H1 (cell line): ENCODE measurements at regions not wholly inside any gene's neighbourhood (a gene's known extent, or its start where the extent isn't known, plus 50 kb on each side); places are given as distances from the start of the nearest gene placed in this dataset.

ENCODE experiments used
- CTCF ChIA-PET: fragments of 300-600 bp; sonication (Branson Sonifier 250); formaldehyde crosslinking; loops from one replicate; lab custom pipeline; 2021; ENCODE audit not compliant: partially characterized antibody; lab: Charles Lee
- POLR2A ChIA-PET: fragments of 300-600 bp; sonication (Branson Sonifier 250); formaldehyde crosslinking; loops from one replicate; lab custom pipeline; 2021; ENCODE audit warnings: inconsistent platforms; ENCODE audit not compliant: partially characterized antibody; lab: Charles Lee
- DNase-seq, 2 experiments: peaks; one replicate each; pipeline versions ENCODE4 v3.0.0 to v3.0.0-alpha.2; 2010 to 2022; ENCODE audit warnings: low spot score in 2 of 2, low read depth in 1 of 2, mixed read lengths in 1 of 2
- FAIRE-seq: peaks from 2 replicates; lab custom pipeline; 2011; peaks lifted over from hg19 to GRCh38; lab: Jason Lieb, UNC
- H2AFZ ChIP-seq: 2 replicates; pipeline ENCODE4 v1.8.1; 2012; ENCODE audit warnings: low read length, inconsistent platforms
- H2AK5ac ChIP-seq: 2 replicates; pipeline ENCODE4 v1.6.1; 2013; ENCODE audit warnings: low read depth, low read length
- H2BK120ac ChIP-seq: replicated peaks from 2 replicates; pipeline ENCODE3; 2013; ENCODE audit warnings: low read depth, low read length, inconsistent platforms
- H2BK12ac ChIP-seq: 2 replicates; pipeline ENCODE4 v1.6.1; 2013; ENCODE audit warnings: low read depth, low read length
- H2BK15ac ChIP-seq: 2 replicates; pipeline ENCODE4 v1.6.1; 2013; ENCODE audit warnings: low read length
- H2BK20ac ChIP-seq: 2 replicates; pipeline ENCODE4 v1.6.1; 2013; ENCODE audit warnings: low read length
- H2BK5ac ChIP-seq: 2 replicates; pipeline ENCODE4 v1.6.1; 2013; ENCODE audit warnings: low read depth, low read length
- H3K14ac ChIP-seq: 2 replicates; pipeline ENCODE4 v1.6.1; 2013; ENCODE audit warnings: inconsistent platforms; ENCODE audit not compliant: insufficient read length
- H3K18ac ChIP-seq: 2 replicates; pipeline ENCODE4 v1.6.1; 2013; ENCODE audit warnings: low read length; ENCODE audit errors: extremely low read depth
- H3K23ac ChIP-seq: 2 replicates; pipeline ENCODE4 v1.6.1; 2013; ENCODE audit warnings: inconsistent platforms; ENCODE audit not compliant: insufficient read length
- H3K23me2 ChIP-seq: 2 replicates; pipeline ENCODE4 v1.6.1; 2013; ENCODE audit warnings: low read depth, low read length
- H3K27ac ChIP-seq: 2 replicates; pipeline ENCODE4 v1.6.1; 2011; ENCODE audit warnings: low read depth, low read length, inconsistent platforms
- H3K27me3 ChIP-seq, 4 experiments: replicated peaks in 1 of 4; 1 replicate in 1 of 4; 2 replicates in 3 of 4; pipeline versions ENCODE4 v1.6.1 to v1.8.1; 2011 to 2013; ENCODE audit warnings: low read length in 3 of 4, mild to moderate bottlenecking in 3 of 4, inconsistent platforms in 2 of 4, mixed read lengths in 2 of 4, moderate library complexity in 1 of 4; ENCODE audit not compliant: control insufficient read depth in 3 of 4, insufficient read depth in 3 of 4; ENCODE audit errors: extremely low read depth in 1 of 4
- H3K36me3 ChIP-seq, 4 experiments: 2 replicates each; pipeline versions ENCODE4 v1.6.1 to v1.8.1; 2011 to 2013; ENCODE audit warnings: mild to moderate bottlenecking in 4 of 4, low read length in 3 of 4, moderate library complexity in 2 of 4, control low read depth in 1 of 4, inconsistent platforms in 1 of 4; ENCODE audit not compliant: insufficient read depth in 4 of 4, control insufficient read depth in 2 of 4
- H3K4ac ChIP-seq: replicated peaks from 2 replicates; pipeline ENCODE3; 2013; ENCODE audit warnings: low read length, low read depth, mixed read lengths, inconsistent platforms; ENCODE audit not compliant: insufficient read length
- H3K4me1 ChIP-seq, 4 experiments: replicated peaks in 1 of 4; 1 replicate in 1 of 4; 2 replicates in 3 of 4; pipeline versions ENCODE4 v1.6.1 to v1.8.1; 2011 to 2013; ENCODE audit warnings: low read length in 3 of 4, inconsistent platforms in 2 of 4, mixed read lengths in 1 of 4; ENCODE audit not compliant: insufficient read depth in 4 of 4, control insufficient read depth in 3 of 4
- H3K4me2 ChIP-seq, 2 experiments: 2 replicates each; pipeline versions ENCODE4 v1.6.1 to v1.8.1; 2011 to 2013; ENCODE audit warnings: low read depth in 2 of 2, low read length in 2 of 2, control low read depth in 1 of 2, inconsistent platforms in 1 of 2, mild to moderate bottlenecking in 1 of 2; ENCODE audit not compliant: insufficient read depth in 1 of 2
- H3K4me3 ChIP-seq, 4 experiments: fragments of 200-600, 300-600 bp in 1 of 4; sonication (generic), shearing (Covaris generic), sonication (Bioruptor Twin) in 1 of 4; 2 replicates each; pipeline versions ENCODE4 v1.5.1 to v1.8.1; 2011 to 2016; ENCODE audit warnings: low read length in 4 of 4, low read depth in 3 of 4, control low read depth in 2 of 4, inconsistent platforms in 2 of 4, mild to moderate bottlenecking in 2 of 4, mixed read lengths in 1 of 4, moderate library complexity in 1 of 4; ENCODE audit not compliant: insufficient read depth in 2 of 4; ENCODE audit errors: extremely low read depth in 1 of 4
- H3K56ac ChIP-seq: replicated peaks from 2 replicates; pipeline ENCODE3; 2013; ENCODE audit warnings: low read depth, mild to moderate bottlenecking, mixed read lengths, low read length, inconsistent platforms; ENCODE audit not compliant: insufficient read length
- H3K79me1 ChIP-seq: 2 replicates; pipeline ENCODE4 v1.6.1; 2013; ENCODE audit warnings: low read depth, low read length, control low read depth
- H3K79me2 ChIP-seq, 2 experiments: 2 replicates each; pipeline versions ENCODE4 v1.6.1 to v1.8.1; 2012 to 2013; ENCODE audit warnings: low read length in 2 of 2, mild to moderate bottlenecking in 2 of 2, inconsistent platforms in 1 of 2; ENCODE audit not compliant: insufficient read depth in 2 of 2, control insufficient read depth in 1 of 2
- H3K9ac ChIP-seq, 4 experiments: replicated peaks in 1 of 4; 1 replicate in 1 of 4; 2 replicates in 3 of 4; pipeline versions ENCODE4 v1.6.1 to v1.8.1; 2011 to 2013; ENCODE audit warnings: low read depth in 3 of 4, low read length in 3 of 4, control low read depth in 2 of 4, mild to moderate bottlenecking in 2 of 4, moderate library complexity in 2 of 4, inconsistent platforms in 1 of 4; ENCODE audit errors: extremely low read depth in 1 of 4
- H3K9me3 ChIP-seq, 2 experiments: 2 replicates each; pipeline versions ENCODE4 v1.6.1 to v1.8.1; 2012 to 2013; ENCODE audit warnings: mild to moderate bottlenecking in 2 of 2, moderate library complexity in 2 of 2, control low read depth in 1 of 2, inconsistent platforms in 1 of 2, low read depth in 1 of 2, low read length in 1 of 2, mixed read lengths in 1 of 2; ENCODE audit not compliant: insufficient read depth in 2 of 2
- H4K20me1 ChIP-seq, 2 experiments: replicated peaks in 1 of 2; 2 replicates each; pipeline versions ENCODE3 to v1.8.1; 2011 to 2013; ENCODE audit warnings: inconsistent platforms in 2 of 2, low read length in 2 of 2, mild to moderate bottlenecking in 1 of 2; ENCODE audit not compliant: insufficient read depth in 2 of 2, control insufficient read depth in 1 of 2
- H4K5ac ChIP-seq: 2 replicates; pipeline ENCODE4 v1.6.1; 2013; ENCODE audit warnings: low read length, low read depth, mixed read lengths, inconsistent platforms; ENCODE audit not compliant: insufficient read length
- H4K8ac ChIP-seq: 2 replicates; pipeline ENCODE4 v1.8.0; 2013; ENCODE audit warnings: mild to moderate bottlenecking, moderate library complexity, low read length, inconsistent platforms; ENCODE audit not compliant: insufficient read depth; ENCODE audit errors: extremely low read depth
- H4K91ac ChIP-seq: replicated peaks from 2 replicates; pipeline ENCODE3; 2013; ENCODE audit warnings: low read length, mixed read lengths, inconsistent platforms; ENCODE audit not compliant: insufficient read length
- CHD2 ChIP-seq: IDR thresholded peaks from 2 replicates; pipeline ENCODE4 v1.6.1; 2012; ENCODE audit warnings: low read length, improper control_type of control experiment
- EGR1 ChIP-seq: IDR thresholded peaks from 2 replicates; pipeline ENCODE4 v1.6.1; 2011; ENCODE audit warnings: low read depth, low read length, borderline replicate concordance
- JUND ChIP-seq: IDR thresholded peaks from 2 replicates; pipeline ENCODE4 v1.6.1; 2011; ENCODE audit warnings: mild to moderate bottlenecking, improper control_type of control experiment, low read length
- POLR2A ChIP-seq, 2 experiments: IDR thresholded peaks; 1 replicate in 1 of 2; 2 replicates in 1 of 2; pipeline ENCODE4 v1.6.1; 2011; ENCODE audit warnings: low read depth in 2 of 2, low read length in 2 of 2, mild to moderate bottlenecking in 2 of 2; ENCODE audit errors: control extremely low read depth in 1 of 2
- SP2 ChIP-seq: IDR thresholded peaks from 2 replicates; pipeline ENCODE4 v1.6.1; 2012; ENCODE audit warnings: mild to moderate bottlenecking, low read length, inconsistent platforms
- TAF1 ChIP-seq: IDR thresholded peaks from 2 replicates; pipeline ENCODE4 v1.6.1; 2011; ENCODE audit warnings: mild to moderate bottlenecking, low read depth, low read length
- WGBS, 2 experiments: shearing (Covaris generic) in 1 of 2; methylation state at CpG; one replicate each; pipeline versions ENCODE4 v1.1.6 to v1.1.7; 2013 to 2015; ENCODE audit warnings: low lambda C conversion rate in 2 of 2, mixed read lengths in 2 of 2, inconsistent platforms in 1 of 2, low coverage in 1 of 2, missing lambda C conversion rate in 1 of 2; ENCODE audit not compliant: insufficient replicate concordance in 2 of 2, insufficient coverage in 1 of 2, insufficient read length in 1 of 2; ENCODE audit errors: extremely low coverage in 1 of 2, missing lambda C conversion rate in 1 of 2; 5-methylcytosine and 5-hydroxymethylcytosine counted together

DNA sequence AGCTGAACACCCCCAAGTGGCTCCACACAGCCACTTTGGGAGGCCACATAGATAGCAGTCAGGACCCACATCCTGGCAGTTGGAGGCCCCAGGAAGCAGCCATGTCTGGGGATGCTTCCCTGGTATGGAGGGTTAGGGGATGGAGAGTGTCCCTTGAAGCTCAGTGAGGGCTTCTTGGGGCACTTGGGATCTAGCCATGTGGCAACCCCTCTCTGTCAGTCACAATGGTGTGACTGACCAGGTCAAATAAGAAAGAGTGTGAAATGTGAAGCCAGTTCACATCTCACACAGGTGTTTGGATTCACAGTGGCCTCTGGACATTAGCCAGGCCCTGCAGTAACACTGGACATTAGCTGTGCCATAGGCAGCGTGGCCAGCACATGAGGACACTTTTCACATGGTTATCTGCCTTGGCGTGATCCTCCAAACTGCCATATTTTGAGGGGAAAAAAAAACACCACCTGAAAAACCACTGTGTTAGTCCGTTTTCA lies 53.9 kb upstream of the IL17B start:
- H3K4me1 ChIP-seq, result peaks cover 0 to 6% (median under 1%) of the 10 kb centered on the region in 4 experiments; a peak in 3 of 7 replicates
- H3K4me2 ChIP-seq, result no peak overlapping the region
- no peak overlapping the region for H2AFZ ChIP-seq
- no peak overlapping the region for H3K18ac ChIP-seq
- H3K23ac ChIP-seq, result no peak overlapping the region
- FAIRE-seq (no peak), DNase-seq (no peak)
- no peak overlapping the region for H3K9ac ChIP-seq
- no peak overlapping the region for H2BK5ac ChIP-seq
- no peaks in the 10 kb centered on the region for H4K20me1 ChIP-seq
- no peak overlapping the region for H2BK20ac ChIP-seq
- H2AK5ac ChIP-seq, result no peak overlapping the region
- H3K4ac ChIP-seq, result no peak overlapping the region
- no peak overlapping the region for H3K56ac ChIP-seq
- no peak overlapping the region for H3K4me3 ChIP-seq
- H3K27ac ChIP-seq, result no peak overlapping the region
- TF ChIP-seq JUND (no peak), EGR1 (no peak), POLR2A (IDR thresholded peaks at IDR 0.05; ENCODE audit: control extremely low read depth in 1 of 2, low read depth in 2 of 2, low read length in 2 of 2) (no peak), CHD2 (no peak), SP2 (no peak), TAF1 (no peak)
- H2BK12ac ChIP-seq, result no peak overlapping the region; the same call in 1 of the 2 replicates
- no peaks in the 10 kb centered on the region for H3K9me3 ChIP-seq
- H3K14ac ChIP-seq, result no peak overlapping the region
- ChIA-PET POLR2A (interaction anchor here (1.0 to 1.2 kb wide), 3 partner anchors 29 to 64 kb away, joined by 3 read pairs; no protein-coding TSS in a partner anchor), CTCF (interaction anchor here (0.6 to 22.4 kb wide), 20 partner anchors 10 to 189 kb away, joined by 3 to 1310 read pairs (median 14); partner anchors contain the start of genes ARHGEF37, IL17B and PCYOX1L)
- WGBS, 2 experiments, result 87% methylated on average over 3 of the region's 3 CpGs; no CpG with 5 or more reads in 1 of the 2 experiments
- no peaks in the 10 kb centered on the region for H3K79me2 ChIP-seq
- no peak overlapping the region for H4K91ac ChIP-seq
- no peaks in the 10 kb centered on the region for H3K36me3 ChIP-seq
- H4K8ac ChIP-seq, result no peak overlapping the region
- H2BK15ac ChIP-seq, result no peak overlapping the region
- no peak overlapping the region for H2BK120ac ChIP-seq
- H3K27me3 ChIP-seq, result no peaks in the 10 kb centered on the region
- H4K5ac ChIP-seq, result no peak overlapping the region
- H3K23me2 ChIP-seq, result no peaks in the 10 kb centered on the region
- no peaks in the 10 kb centered on the region for H3K79me1 ChIP-seq
